Right lobe of liver (tissue), 6 donors: ENCODE measurements at regions not wholly inside any gene's neighbourhood (a gene's known extent, or its start where the extent isn't known, plus 50 kb on each side); places are given as distances from the start of the nearest gene placed in this dataset.

Experiments
- ATAC-seq, 4 donors: fragments of 200-7000 bp; cut with Tn5 transposase; one replicate each; pipeline ENCODE4 v1.9.1; 2020; ENCODE audit warnings: mild to moderate bottlenecking in 4 of 4, moderate library complexity in 4 of 4
- DNase-seq, 3 donors: peaks; one replicate each; pipeline ENCODE4 v3.0.0-alpha.2; 2020
- H3K27ac ChIP-seq, 3 donors: fragments of 200-600 bp; one replicate each; pipeline ENCODE4 v1.8.0; 2022
- H3K27me3 ChIP-seq, 2 donors: fragments of 200-600 bp; one replicate each; pipeline ENCODE4 v1.8.0; 2022
- H3K36me3 ChIP-seq, 4 donors: fragments of 200-600 bp; sonication (generic) in 1 of 4; one replicate each; pipeline versions ENCODE4 v1.5.1 to v1.8.0; 2017 to 2022; ENCODE audit warnings: control low read depth in 1 of 4
- H3K4me1 ChIP-seq, 4 donors: fragments of 200-600 bp; sonication (generic) in 1 of 4; one replicate each; pipeline versions ENCODE4 v1.5.1 to v1.8.0; 2017 to 2022; ENCODE audit warnings: control low read depth in 1 of 4
- H3K4me3 ChIP-seq, 3 donors: fragments of 200-600 bp; one replicate each; pipeline ENCODE4 v1.8.0; 2022
- H3K9me3 ChIP-seq, 4 donors: fragments of 200-600 bp; sonication (generic) in 1 of 4; one replicate each; pipeline versions ENCODE4 v1.5.1 to v1.8.0; 2017 to 2022; ENCODE audit warnings: control low read depth in 1 of 4
- POLR2A ChIP-seq: fragments of 450-650 bp; IDR thresholded peaks from one replicate; pipeline ENCODE4 v1.6.1; 2017; ENCODE audit warnings: antibody characterized with exemption, mild to moderate bottlenecking
- WGBS: methylation state at CpG from one replicate; pipeline ENCODE4 v1.1.6; 2018; ENCODE audit warnings: low coverage, low lambda C conversion rate; ENCODE audit not compliant: insufficient coverage; ENCODE audit errors: missing lambda C conversion rate; 5-methylcytosine and 5-hydroxymethylcytosine counted together
- intact Hi-C, 2 donors: fragments of 100-400 bp; cut with DNase I; formaldehyde crosslinking; loops; one replicate each; pipeline versions ENCODE4 v1.11.2 to v1.14.1; 2022
- TF ChIP-seq, protein P1 (sequence below), 4 donors: fragments of 200-600 bp in 3 of 4; fragments of 450-650 bp in 1 of 4; IDR thresholded peaks; one replicate each; pipeline versions ENCODE4 v1.5.1 to v1.8.0; 2016 to 2022; ENCODE audit warnings: antibody characterized with exemption in 4 of 4, mild to moderate bottlenecking in 2 of 4
- donor health status: DM: no; HTN: yes; CAD: no.
- donor health status: DM: no; HTN: no; CAD: no.
- donor health status: DM: no; HTN: no; CAD: no.
- donor health status: DM: no; HTN: yes; CAD: no.
- donor health status: DM: no; HTN: yes; CAD: no.

DNA sequence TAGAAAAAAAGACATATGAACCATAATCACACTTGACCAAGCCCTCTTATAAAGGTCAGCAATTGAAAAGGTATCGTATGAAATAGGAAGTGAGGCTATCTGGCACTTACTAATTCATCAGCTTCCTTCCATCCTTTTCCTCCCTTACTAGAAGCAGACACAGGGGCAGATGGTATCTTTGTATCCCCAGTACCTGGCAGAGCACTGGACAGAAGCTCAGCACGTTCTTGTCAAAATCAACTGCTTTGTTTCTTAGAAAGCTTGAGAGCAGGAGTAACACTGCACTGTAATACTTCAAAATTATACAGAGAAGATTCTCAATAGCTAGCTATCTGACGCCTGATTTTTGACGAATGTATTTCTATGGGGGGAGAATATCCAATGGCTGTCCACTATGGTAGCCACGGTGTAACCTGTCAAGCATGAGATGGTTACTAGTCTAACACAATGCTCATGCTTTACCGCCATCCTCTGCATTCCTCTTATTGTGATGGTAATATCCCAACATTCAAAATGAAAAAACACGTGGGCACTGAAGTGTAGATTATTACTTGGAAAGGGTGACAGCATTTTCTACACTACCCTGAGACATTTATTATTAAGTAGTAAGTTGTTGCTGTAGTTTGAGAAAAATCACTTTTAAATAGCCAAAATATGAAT lies 175.6 kb downstream of the SIPA1L2 start:
- H3K27me3 ChIP-seq: no peaks in the 10 kb centered on the region
- no peak for DNase-seq
- intact Hi-C loops: no loop called here
- no peaks in the 10 kb centered on the region for H3K36me3 ChIP-seq
- H3K4me3 ChIP-seq: no peak overlapping the region
- no peaks in the 10 kb centered on the region for H3K4me1 ChIP-seq
- H3K27ac ChIP-seq: no peak overlapping the region
- 79% methylated on average over 7 of the region's 7 CpGs for WGBS
- H3K9me3 ChIP-seq: no peaks in the 10 kb centered on the region
- TF ChIP-seq POLR2A: no peak
- TF ChIP-seq, protein P1, sequence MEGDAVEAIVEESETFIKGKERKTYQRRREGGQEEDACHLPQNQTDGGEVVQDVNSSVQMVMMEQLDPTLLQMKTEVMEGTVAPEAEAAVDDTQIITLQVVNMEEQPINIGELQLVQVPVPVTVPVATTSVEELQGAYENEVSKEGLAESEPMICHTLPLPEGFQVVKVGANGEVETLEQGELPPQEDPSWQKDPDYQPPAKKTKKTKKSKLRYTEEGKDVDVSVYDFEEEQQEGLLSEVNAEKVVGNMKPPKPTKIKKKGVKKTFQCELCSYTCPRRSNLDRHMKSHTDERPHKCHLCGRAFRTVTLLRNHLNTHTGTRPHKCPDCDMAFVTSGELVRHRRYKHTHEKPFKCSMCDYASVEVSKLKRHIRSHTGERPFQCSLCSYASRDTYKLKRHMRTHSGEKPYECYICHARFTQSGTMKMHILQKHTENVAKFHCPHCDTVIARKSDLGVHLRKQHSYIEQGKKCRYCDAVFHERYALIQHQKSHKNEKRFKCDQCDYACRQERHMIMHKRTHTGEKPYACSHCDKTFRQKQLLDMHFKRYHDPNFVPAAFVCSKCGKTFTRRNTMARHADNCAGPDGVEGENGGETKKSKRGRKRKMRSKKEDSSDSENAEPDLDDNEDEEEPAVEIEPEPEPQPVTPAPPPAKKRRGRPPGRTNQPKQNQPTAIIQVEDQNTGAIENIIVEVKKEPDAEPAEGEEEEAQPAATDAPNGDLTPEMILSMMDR (IDR thresholded peaks at IDR 0.05): no peak
- no peak for ATAC-seq

DNA sequence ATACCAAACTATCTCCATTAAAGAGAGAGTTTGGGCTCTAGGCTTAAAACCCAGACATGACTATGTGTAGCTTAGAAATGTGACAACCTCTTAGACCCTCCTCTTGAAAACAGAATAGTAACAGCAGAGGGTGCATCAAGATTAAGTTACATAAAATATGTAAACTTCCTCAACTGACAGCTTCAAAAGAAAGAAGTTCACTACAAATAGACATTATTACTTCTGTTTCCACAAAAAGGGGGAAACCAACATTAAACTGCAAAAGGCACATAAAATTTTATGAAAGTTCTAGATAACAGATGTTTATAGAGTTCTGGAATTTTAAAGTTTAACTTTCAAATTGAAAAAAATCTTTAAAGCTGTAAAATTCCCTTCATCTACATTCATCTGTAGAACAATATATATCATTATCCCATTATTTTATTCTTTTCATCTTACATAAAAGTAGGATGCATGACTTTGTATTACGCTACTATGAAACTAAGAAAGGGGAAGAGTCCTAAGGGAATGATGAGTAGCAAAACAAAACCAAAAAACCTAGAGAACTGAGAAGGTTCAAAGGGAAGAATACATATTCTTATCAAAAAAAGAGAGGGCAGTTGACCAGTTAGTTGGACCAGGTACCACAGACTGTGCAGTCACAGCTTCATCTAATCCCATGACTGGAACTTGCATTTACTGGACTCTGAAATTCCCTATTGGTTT lies 177.0 kb downstream of the SIPA1L2 start:
- 70% methylated on average over 1 of the region's 1 CpG for WGBS
- no peak overlapping the region for H3K4me3 ChIP-seq
- H3K36me3 ChIP-seq: no peaks in the 10 kb centered on the region
- no peak for TF ChIP-seq POLR2A
- TF ChIP-seq, protein P1 (IDR thresholded peaks at IDR 0.05): no peak
- no peaks in the 10 kb centered on the region for H3K27me3 ChIP-seq
- intact Hi-C loops: no loop called here
- DNase-seq (no peak), ATAC-seq (no peak)
- H3K4me1 ChIP-seq: no peaks in the 10 kb centered on the region
- H3K9me3 ChIP-seq: no peaks in the 10 kb centered on the region
- H3K27ac ChIP-seq: no peak overlapping the region

DNA sequence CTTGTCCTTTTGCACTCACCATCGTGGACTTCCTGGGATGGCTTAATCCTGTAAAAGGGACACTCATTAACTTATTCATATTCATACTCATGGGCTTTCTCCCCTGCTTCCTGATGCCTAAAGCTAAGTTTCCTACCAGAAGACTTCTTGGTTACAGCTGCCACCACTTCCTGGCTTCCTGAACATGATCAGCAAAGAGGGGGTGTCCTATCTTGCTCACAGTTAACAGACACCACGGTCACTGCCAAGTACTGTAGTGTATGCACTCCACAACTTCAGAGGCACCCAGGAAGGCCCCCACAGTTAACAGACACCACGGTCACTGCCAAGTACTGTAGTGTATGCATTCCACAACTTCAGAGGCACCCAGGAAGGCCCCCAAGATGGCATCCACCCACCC lies 177.8 kb downstream of the SIPA1L2 start:
- no peak for DNase-seq
- H3K36me3 ChIP-seq: no peaks in the 10 kb centered on the region
- WGBS: 65% methylated on average over 3 of the region's 3 CpGs
- H3K27ac ChIP-seq: no peak overlapping the region
- no peak for ATAC-seq
- no peaks in the 10 kb centered on the region for H3K4me1 ChIP-seq
- no peak overlapping the region for H3K4me3 ChIP-seq
- TF ChIP-seq POLR2A: no peak
- TF ChIP-seq, protein P1 (IDR thresholded peaks at IDR 0.05): no peak
- no peaks in the 10 kb centered on the region for H3K9me3 ChIP-seq
- no peaks in the 10 kb centered on the region for H3K27me3 ChIP-seq
- intact Hi-C loops: no loop called here

- no peak overlapping the region for H3K4me3 ChIP-seq
- 56% methylated on average over 2 of the region's 2 CpGs for WGBS
- no peaks in the 10 kb centered on the region for H3K27me3 ChIP-seq
- no peaks in the 10 kb centered on the region for H3K36me3 ChIP-seq
- H3K4me1 ChIP-seq: no peaks in the 10 kb centered on the region
- H3K9me3 ChIP-seq: no peaks in the 10 kb centered on the region
- intact Hi-C loops: no loop called here
- ATAC-seq (no peak), DNase-seq (no peak)
- TF ChIP-seq POLR2A: no peak
- TF ChIP-seq, protein P1 (IDR thresholded peaks at IDR 0.05): no peak
- H3K27ac ChIP-seq: no peak overlapping the region
Measured at GRCh38 chr1:232451506-232451905, 178.4 kb downstream of the SIPA1L2 start.
